NB4 (cell line): ENCODE measurements at regions not wholly inside any gene's neighbourhood (a gene's known extent, or its start where the extent isn't known, plus 50 kb on each side); places are given as distances from the start of the nearest gene placed in this dataset.

ENCODE experiments used
- CTCF ChIP-seq: IDR thresholded peaks from one replicate; pipeline ENCODE4 v1.5.1; 2012; ENCODE audit warnings: low read depth, low read length
- MYC ChIP-seq: IDR thresholded peaks from 2 replicates; pipeline ENCODE4 v1.6.1; 2011; ENCODE audit warnings: low read depth, low read length
- POLR2A ChIP-seq: IDR thresholded peaks from 2 replicates; pipeline ENCODE4 v1.6.1; 2011; ENCODE audit warnings: mild to moderate bottlenecking; ENCODE audit not compliant: insufficient read length; ENCODE audit errors: extremely low read depth

GRCh38 chr4:19857380-19857779, 394.3 kb upstream of the SLIT2 start:
- TF ChIP-seq CTCF (no peak), POLR2A (no peak), MYC (no peak)
